Endothelial cell of umbilical vein (primary cell): ENCODE measurements at regions not wholly inside any gene's neighbourhood (a gene's known extent, or its start where the extent isn't known, plus 50 kb on each side); places are given as distances from the start of the nearest gene placed in this dataset.

Experiments used
- BruUV-seq: library from RNA; stranded (reverse); fragments of 400-500 nt; replicated peaks from 2 replicates; lab custom pipeline; 2021; lab: Mats Ljungman, UMichigan
- CTCF ChIA-PET: fragments of 300-600, 350-600 bp; sonication (Branson Sonifier 250); formaldehyde crosslinking; loops from one replicate; lab custom pipeline; 2021; ENCODE audit warnings: antibody characterized with exemption, inconsistent platforms; lab: Charles Lee
- POLR2A ChIA-PET: fragments of 300-600, 350-600 bp; sonication (Branson Sonifier 250); formaldehyde crosslinking; loops from one replicate; lab custom pipeline; 2021; ENCODE audit warnings: antibody characterized with exemption, inconsistent platforms; lab: Charles Lee
- DNase-seq: peaks from one replicate; pipeline ENCODE4 v3.0.0-alpha.2; 2011; ENCODE audit warnings: low read depth, low spot score
- FAIRE-seq: peaks from 2 replicates; lab custom pipeline; 2011; peaks lifted over from hg19 to GRCh38; lab: Jason Lieb, UNC
- H2AFZ ChIP-seq: 2 replicates; pipeline ENCODE4 v1.6.0; 2012; ENCODE audit warnings: low read depth, low read length, control low read depth, inconsistent platforms
- H3K27ac ChIP-seq: 2 replicates; pipeline ENCODE4 v1.5.1; 2011; ENCODE audit warnings: low read depth, mild to moderate bottlenecking, control low read depth, low read length, moderate library complexity; ENCODE audit not compliant: insufficient read depth
- H3K27me3 ChIP-seq, 2 experiments: 2 replicates each; pipeline versions ENCODE4 v1.6.0 to v1.6.1; 2011; ENCODE audit warnings: low read length in 2 of 2, mixed read lengths in 1 of 2; ENCODE audit not compliant: control insufficient read depth in 2 of 2, insufficient read depth in 2 of 2
- H3K36me3 ChIP-seq, 2 experiments: 2 replicates in 1 of 2; 3 replicates in 1 of 2; pipeline ENCODE4 v1.5.1; 2011; ENCODE audit warnings: low read length in 2 of 2, mild to moderate bottlenecking in 1 of 2, moderate library complexity in 1 of 2; ENCODE audit not compliant: control insufficient read depth in 2 of 2, insufficient read depth in 2 of 2; ENCODE audit errors: extremely low read depth in 1 of 2
- H3K4me1 ChIP-seq: 3 replicates; pipeline ENCODE4 v1.5.1; 2011; ENCODE audit warnings: mild to moderate bottlenecking, low read length; ENCODE audit not compliant: control insufficient read depth, insufficient read depth; ENCODE audit errors: extremely low read depth
- H3K4me2 ChIP-seq: 2 replicates; pipeline ENCODE4 v1.6.1; 2011; ENCODE audit warnings: low read length, control low read depth, mixed read lengths; ENCODE audit not compliant: insufficient read depth
- H3K4me3 ChIP-seq, 3 experiments: fragments of 200-600 bp in 1 of 3; sonication (generic), shearing (Covaris generic) in 1 of 3; replicated peaks in 1 of 3; 2 replicates each; pipeline ENCODE4 v1.5.1; 2011 to 2016; ENCODE audit warnings: control low read depth in 3 of 3, low read length in 3 of 3, mild to moderate bottlenecking in 2 of 3, inconsistent platforms in 1 of 3, low read depth in 1 of 3, moderate library complexity in 1 of 3; ENCODE audit not compliant: insufficient read depth in 1 of 3
- H3K79me2 ChIP-seq: 2 replicates; pipeline ENCODE4 v1.6.0; 2012; ENCODE audit warnings: low read length, inconsistent platforms; ENCODE audit not compliant: control insufficient read depth, insufficient read depth
- H3K9ac ChIP-seq: replicated peaks from 2 replicates; pipeline ENCODE3; 2011; ENCODE audit warnings: low read length, control low read depth; ENCODE audit not compliant: insufficient read depth; ENCODE audit errors: extremely low read depth
- H3K9me1 ChIP-seq: replicated peaks from 3 replicates; pipeline ENCODE4 v1.6.0; 2011; ENCODE audit warnings: mild to moderate bottlenecking, low read length; ENCODE audit not compliant: control insufficient read depth, insufficient read depth; ENCODE audit errors: extremely low read depth
- H3K9me3 ChIP-seq: replicated peaks from 2 replicates; pipeline ENCODE4 v1.5.1; 2012; ENCODE audit warnings: low read length, inconsistent platforms; ENCODE audit not compliant: control insufficient read depth, insufficient read depth
- H4K20me1 ChIP-seq: replicated peaks from 2 replicates; pipeline ENCODE3; 2011; ENCODE audit warnings: mild to moderate bottlenecking, low read length; ENCODE audit not compliant: control insufficient read depth, insufficient read depth; ENCODE audit errors: extremely low read depth
- CTCF ChIP-seq, 2 donors: IDR thresholded peaks; 1 replicate in 1 of 2; 2 replicates in 1 of 2; pipeline ENCODE4 v1.5.1; 2011; ENCODE audit warnings: low read length in 2 of 2, mild to moderate bottlenecking in 2 of 2, moderate library complexity in 2 of 2, control low read depth in 1 of 2, inconsistent platforms in 1 of 2, low read depth in 1 of 2; ENCODE audit not compliant: insufficient read depth in 1 of 2; ENCODE audit errors: extremely low read depth in 1 of 2
- EZH2 ChIP-seq: IDR thresholded peaks from 2 replicates; pipeline ENCODE4 v1.6.1; 2012; ENCODE audit warnings: borderline replicate concordance, low read depth, mild to moderate bottlenecking, moderate library complexity, low read length, inconsistent platforms; ENCODE audit not compliant: severe bottlenecking
- FOS ChIP-seq: IDR thresholded peaks from 2 replicates; pipeline ENCODE4 v1.6.1; 2011; ENCODE audit warnings: mild to moderate bottlenecking, low read length, moderate library complexity, borderline replicate concordance; ENCODE audit not compliant: insufficient read depth
- GATA2 ChIP-seq: IDR thresholded peaks from 2 replicates; pipeline ENCODE4 v1.7.0; 2011; ENCODE audit warnings: low read depth, mild to moderate bottlenecking, moderate library complexity, mixed read lengths, low read length; ENCODE audit not compliant: insufficient read length, insufficient read depth
- JUN ChIP-seq: IDR thresholded peaks from 2 replicates; pipeline ENCODE4 v1.6.1; 2011; ENCODE audit warnings: borderline replicate concordance, low read depth; ENCODE audit not compliant: insufficient read length, insufficient read depth
- MAX ChIP-seq: IDR thresholded peaks from 2 replicates; pipeline ENCODE4 v1.6.1; 2011; ENCODE audit not compliant: insufficient read depth, insufficient read length
- MYC ChIP-seq: IDR thresholded peaks from one replicate; pipeline ENCODE4 v1.6.1; 2011; ENCODE audit warnings: mild to moderate bottlenecking, low read depth, low read length
- POLR2A ChIP-seq: IDR thresholded peaks from 2 replicates; pipeline ENCODE4 v1.6.1; 2012; ENCODE audit warnings: low read depth, mild to moderate bottlenecking, control low read depth, low read length
- POLR2AphosphoS5 ChIP-seq: IDR thresholded peaks from 2 replicates; pipeline ENCODE4 v1.6.1; 2012; ENCODE audit warnings: low read depth, mild to moderate bottlenecking, control low read depth, low read length, moderate library complexity; ENCODE audit not compliant: insufficient read depth
- dilution Hi-C: fragments of 300-500 bp; cut with MboI; formaldehyde crosslinking; loops from one replicate; pipeline ENCODE4 v1.15.0; 2019; ENCODE audit warnings: low sequenced_read_pairs; ENCODE audit not compliant: extremely low pct_ligation_motif_present
- intact Hi-C: fragments of 100-400 bp; cut with micrococcal nuclease; formaldehyde crosslinking; loops from one replicate; pipeline ENCODE4 v1.10.0; 2022

- H3K9me3 ChIP-seq = no peaks in the 10 kb centered on the region
- H3K27ac ChIP-seq = no peak overlapping the region
- dilution Hi-C loops = no loop called here
- no TSS peak for BruUV-seq
- no peaks in the 10 kb centered on the region for H3K4me1 ChIP-seq
- CTCF ChIA-PET = no interaction called here
- POLR2A ChIA-PET = no interaction called here
- no peaks in the 10 kb centered on the region for H3K9me1 ChIP-seq
- no peak overlapping the region for H3K4me2 ChIP-seq
- no peaks in the 10 kb centered on the region for H4K20me1 ChIP-seq
- H3K79me2 ChIP-seq = no peaks in the 10 kb centered on the region
- H2AFZ ChIP-seq = no peak overlapping the region
- intact Hi-C loops = no loop called here
- H3K27me3 ChIP-seq = no peaks in the 10 kb centered on the region
- FAIRE-seq (no peak), DNase-seq (no peak)
- H3K9ac ChIP-seq = no peak overlapping the region
- TF ChIP-seq GATA2 (no peak), MYC (no peak), CTCF (IDR thresholded peaks at IDR 0.05; ENCODE audit: extremely low read depth in 1 of 2, insufficient read depth in 1 of 2, low read depth in 1 of 2, low read length in 2 of 2) (no peak), POLR2A (no peak), MAX (no peak), POLR2AphosphoS5 (no peak), EZH2 (no peak), JUN (no peak), FOS (no peak)
- H3K36me3 ChIP-seq = no peaks in the 10 kb centered on the region
- no peak overlapping the region for H3K4me3 ChIP-seq
Measured at GRCh38 chr4:159859656-159860148, 756.8 kb downstream of the RAPGEF2 start.
